ENCODE measurements at regions not wholly inside any gene's neighbourhood (a gene's known extent, or its start where the extent isn't known, plus 50 kb on each side); places are given as distances from the start of the nearest gene placed in this dataset.

- no peaks in the 10 kb centered on the region for H3K9me3 ChIP-seq (ENCODE audit: control insufficient read depth in 2 of 2, low read length in 2 of 2)
- no peak overlapping the region for H3K9ac ChIP-seq (ENCODE audit: low read length in 2 of 2)
- no peaks in the 10 kb centered on the region for H3K36me3 ChIP-seq (ENCODE audit: control insufficient read depth in 2 of 2, insufficient read depth in 2 of 2, low read length in 2 of 2)
- H3K27ac ChIP-seq (ENCODE audit: low read length), result no peak overlapping the region
- H3K4me3 ChIP-seq (ENCODE audit: low read length in 2 of 2), result no peak overlapping the region
- peaks cover 1% of the 10 kb centered on the region for H3K4me1 ChIP-seq (ENCODE audit: control insufficient read depth, insufficient read depth, low read length)
- H3K27me3 ChIP-seq (ENCODE audit: control insufficient read depth in 1 of 2, insufficient read depth in 2 of 2, low read length in 2 of 2), result no peaks in the 10 kb centered on the region
Measured at GRCh38 chr13:32910530-32910929, 105.7 kb upstream of the KL start.

DNA sequence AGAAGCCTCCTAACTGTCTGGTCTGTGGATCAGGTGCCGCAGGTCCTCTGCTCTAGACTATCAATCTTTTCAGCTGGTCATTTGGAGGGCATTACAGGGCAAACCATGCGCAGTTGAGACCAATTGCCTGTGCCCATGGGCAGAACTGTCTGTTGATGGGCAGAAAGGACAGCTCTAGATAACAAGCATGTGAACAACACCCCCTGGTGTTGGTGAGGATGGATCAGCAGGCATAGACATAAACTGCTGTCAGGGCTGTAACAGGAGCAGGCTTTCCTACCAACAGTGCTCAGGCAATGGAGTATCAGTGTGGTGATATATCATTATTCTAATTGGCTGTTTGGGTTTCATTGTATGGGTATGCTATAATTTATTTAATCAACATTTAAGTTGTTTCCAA is 104.7 kb upstream of the KL start:
- H3K27me3 ChIP-seq (ENCODE audit: control insufficient read depth in 1 of 2, insufficient read depth in 2 of 2, low read length in 2 of 2), result no peaks in the 10 kb centered on the region
- H3K36me3 ChIP-seq (ENCODE audit: control insufficient read depth in 2 of 2, insufficient read depth in 2 of 2, low read length in 2 of 2), result no peaks in the 10 kb centered on the region
- H3K27ac ChIP-seq (ENCODE audit: low read length), result no peak overlapping the region
- no peak overlapping the region for H3K4me3 ChIP-seq (ENCODE audit: low read length in 2 of 2)
- H3K4me1 ChIP-seq (ENCODE audit: control insufficient read depth, insufficient read depth, low read length), result no peaks in the 10 kb centered on the region
- no peak overlapping the region for H3K9ac ChIP-seq (ENCODE audit: low read length in 2 of 2)
- H3K9me3 ChIP-seq (ENCODE audit: control insufficient read depth in 2 of 2, low read length in 2 of 2), result peaks cover 0 to 3% of the 10 kb centered on the region in 2 donors

DNA sequence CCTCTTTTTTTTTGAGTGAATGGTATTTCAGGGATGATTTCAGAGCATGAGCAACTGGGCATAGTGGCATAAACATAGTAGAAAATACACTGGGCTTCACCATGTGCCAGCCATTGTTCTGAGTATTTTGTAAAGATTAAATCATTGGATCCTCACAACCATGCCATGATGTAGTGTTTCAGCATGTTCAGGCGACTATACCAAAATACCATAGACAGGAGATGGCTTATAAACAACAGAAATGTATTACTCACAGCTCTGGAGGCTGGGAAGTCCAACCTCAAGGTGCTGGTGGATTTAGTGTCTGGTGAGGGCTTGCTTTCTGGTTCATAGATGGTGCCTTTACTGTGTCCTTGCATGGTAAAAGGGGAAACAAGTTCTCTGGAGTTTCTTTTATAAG is 101.5 kb upstream of the KL start:
- Histone ChIP-seq H3K27me3 (ENCODE audit: control insufficient read depth in 1 of 2, insufficient read depth in 2 of 2, low read length in 2 of 2) (no peaks in the 10 kb centered on the region), H3K4me1 (ENCODE audit: control insufficient read depth, insufficient read depth, low read length) (no peaks in the 10 kb centered on the region), H3K36me3 (ENCODE audit: control insufficient read depth in 2 of 2, insufficient read depth in 2 of 2, low read length in 2 of 2) (no peaks in the 10 kb centered on the region), H3K9ac (ENCODE audit: low read length in 2 of 2) (no peak overlapping the region), H3K9me3 (ENCODE audit: control insufficient read depth in 2 of 2, low read length in 2 of 2) (peaks cover 3 to 11% of the 10 kb centered on the region in 2 donors), H3K4me3 (ENCODE audit: low read length in 2 of 2) (no peak overlapping the region), H3K27ac (ENCODE audit: low read length) (no peak overlapping the region)

- no peak overlapping the region for H3K27ac ChIP-seq (ENCODE audit: low read length)
- H3K36me3 ChIP-seq (ENCODE audit: control insufficient read depth in 2 of 2, insufficient read depth in 2 of 2, low read length in 2 of 2), result no peaks in the 10 kb centered on the region
- peaks cover 3 to 11% of the 10 kb centered on the region in 2 donors for H3K9me3 ChIP-seq (ENCODE audit: control insufficient read depth in 2 of 2, low read length in 2 of 2)
- H3K4me3 ChIP-seq (ENCODE audit: low read length in 2 of 2), result no peak overlapping the region
- no peaks in the 10 kb centered on the region for H3K4me1 ChIP-seq (ENCODE audit: control insufficient read depth, insufficient read depth, low read length)
- H3K27me3 ChIP-seq (ENCODE audit: control insufficient read depth in 1 of 2, insufficient read depth in 2 of 2, low read length in 2 of 2), result no peaks in the 10 kb centered on the region
- no peak overlapping the region for H3K9ac ChIP-seq (ENCODE audit: low read length in 2 of 2)
Measured at GRCh38 chr13:32917504-32917903, 98.7 kb upstream of the KL start.

- Histone ChIP-seq H3K27me3 (ENCODE audit: control insufficient read depth in 1 of 2, insufficient read depth in 2 of 2, low read length in 2 of 2) (no peaks in the 10 kb centered on the region), H3K9ac (ENCODE audit: low read length in 2 of 2) (no peak overlapping the region), H3K4me3 (ENCODE audit: low read length in 2 of 2) (no peak overlapping the region), H3K36me3 (ENCODE audit: control insufficient read depth in 2 of 2, insufficient read depth in 2 of 2, low read length in 2 of 2) (no peaks in the 10 kb centered on the region), H3K4me1 (ENCODE audit: control insufficient read depth, insufficient read depth, low read length) (no peaks in the 10 kb centered on the region), H3K9me3 (ENCODE audit: control insufficient read depth in 2 of 2, low read length in 2 of 2) (no peaks in the 10 kb centered on the region), H3K27ac (ENCODE audit: low read length) (no peak overlapping the region)
Measured at GRCh38 chr13:32923725-32924124, 92.5 kb upstream of the KL start.

- H3K27ac ChIP-seq (ENCODE audit: low read length), result no peak overlapping the region
- no peak overlapping the region for H3K4me3 ChIP-seq (ENCODE audit: low read length in 2 of 2)
- no peaks in the 10 kb centered on the region for H3K9me3 ChIP-seq (ENCODE audit: control insufficient read depth in 2 of 2, low read length in 2 of 2)
- no peaks in the 10 kb centered on the region for H3K36me3 ChIP-seq (ENCODE audit: control insufficient read depth in 2 of 2, insufficient read depth in 2 of 2, low read length in 2 of 2)
- H3K27me3 ChIP-seq (ENCODE audit: control insufficient read depth in 1 of 2, insufficient read depth in 2 of 2, low read length in 2 of 2), result no peaks in the 10 kb centered on the region
- H3K9ac ChIP-seq (ENCODE audit: low read length in 2 of 2), result no peak overlapping the region
- no peaks in the 10 kb centered on the region for H3K4me1 ChIP-seq (ENCODE audit: control insufficient read depth, insufficient read depth, low read length)
Measured at GRCh38 chr13:32924886-32925285, 91.3 kb upstream of the KL start.

- no peak overlapping the region for H3K9ac ChIP-seq (ENCODE audit: low read length in 2 of 2)
- no peak overlapping the region for H3K27ac ChIP-seq (ENCODE audit: low read length)
- no peaks in the 10 kb centered on the region for H3K27me3 ChIP-seq (ENCODE audit: control insufficient read depth in 1 of 2, insufficient read depth in 2 of 2, low read length in 2 of 2)
- H3K4me3 ChIP-seq (ENCODE audit: low read length in 2 of 2), result no peak overlapping the region
- H3K9me3 ChIP-seq (ENCODE audit: control insufficient read depth in 2 of 2, low read length in 2 of 2), result no peaks in the 10 kb centered on the region
- H3K36me3 ChIP-seq (ENCODE audit: control insufficient read depth in 2 of 2, insufficient read depth in 2 of 2, low read length in 2 of 2), result no peaks in the 10 kb centered on the region
- H3K4me1 ChIP-seq (ENCODE audit: control insufficient read depth, insufficient read depth, low read length), result no peaks in the 10 kb centered on the region
Measured at GRCh38 chr13:32925506-32925905, 90.7 kb upstream of the KL start.

- H3K9me3 ChIP-seq (ENCODE audit: control insufficient read depth in 2 of 2, low read length in 2 of 2), result no peaks in the 10 kb centered on the region
Measured at GRCh38 chr13:32932376-32932775, 83.8 kb upstream of the KL start.

GRCh38 chr13:32936716-32937115 is 79.5 kb upstream of the KL start:
- Histone ChIP-seq H3K4me1 (ENCODE audit: control insufficient read depth, insufficient read depth, low read length) (peaks cover 2% of the 10 kb centered on the region), H3K9me3 (ENCODE audit: control insufficient read depth in 2 of 2, low read length in 2 of 2) (peaks cover 0 to 4% of the 10 kb centered on the region in 2 donors), H3K27ac (ENCODE audit: low read length) (no peak overlapping the region), H3K4me3 (ENCODE audit: low read length in 2 of 2) (no peak overlapping the region), H3K36me3 (ENCODE audit: control insufficient read depth in 2 of 2, insufficient read depth in 2 of 2, low read length in 2 of 2) (no peaks in the 10 kb centered on the region), H3K27me3 (ENCODE audit: control insufficient read depth in 1 of 2, insufficient read depth in 2 of 2, low read length in 2 of 2) (no peaks in the 10 kb centered on the region), H3K9ac (ENCODE audit: low read length in 2 of 2) (no peak overlapping the region)

More at GRCh38 chr13:32932376-32932775, 83.8 kb upstream of the KL start:
- H3K36me3 ChIP-seq (ENCODE audit: control insufficient read depth in 2 of 2, insufficient read depth in 2 of 2, low read length in 2 of 2), result no peaks in the 10 kb centered on the region
- no peak overlapping the region for H3K9ac ChIP-seq (ENCODE audit: low read length in 2 of 2)
- no peak overlapping the region for H3K4me3 ChIP-seq (ENCODE audit: low read length in 2 of 2)
- no peaks in the 10 kb centered on the region for H3K27me3 ChIP-seq (ENCODE audit: control insufficient read depth in 1 of 2, insufficient read depth in 2 of 2, low read length in 2 of 2)
- no peaks in the 10 kb centered on the region for H3K4me1 ChIP-seq (ENCODE audit: control insufficient read depth, insufficient read depth, low read length)
- no peak overlapping the region for H3K27ac ChIP-seq (ENCODE audit: low read length)

- Histone ChIP-seq H3K27ac (ENCODE audit: low read length) (no peak overlapping the region), H3K4me1 (ENCODE audit: control insufficient read depth, insufficient read depth, low read length) (peaks cover 2% of the 10 kb centered on the region), H3K27me3 (ENCODE audit: control insufficient read depth in 1 of 2, insufficient read depth in 2 of 2, low read length in 2 of 2) (no peaks in the 10 kb centered on the region), H3K9ac (ENCODE audit: low read length in 2 of 2) (no peak overlapping the region), H3K4me3 (ENCODE audit: low read length in 2 of 2) (no peak overlapping the region), H3K9me3 (ENCODE audit: control insufficient read depth in 2 of 2, low read length in 2 of 2) (peaks cover 0 to 4% of the 10 kb centered on the region in 2 donors), H3K36me3 (ENCODE audit: control insufficient read depth in 2 of 2, insufficient read depth in 2 of 2, low read length in 2 of 2) (no peaks in the 10 kb centered on the region)
Measured at GRCh38 chr13:32938314-32938713, 77.9 kb upstream of the KL start.

GRCh38 chr13:32938907-32939306 is 77.3 kb upstream of the KL start:
- H3K27me3 ChIP-seq (ENCODE audit: control insufficient read depth in 1 of 2, insufficient read depth in 2 of 2, low read length in 2 of 2), result no peaks in the 10 kb centered on the region
- H3K9ac ChIP-seq (ENCODE audit: low read length in 2 of 2), result no peak overlapping the region
- peaks cover 2% of the 10 kb centered on the region for H3K4me1 ChIP-seq (ENCODE audit: control insufficient read depth, insufficient read depth, low read length)
- H3K4me3 ChIP-seq (ENCODE audit: low read length in 2 of 2), result no peak overlapping the region
- H3K36me3 ChIP-seq (ENCODE audit: control insufficient read depth in 2 of 2, insufficient read depth in 2 of 2, low read length in 2 of 2), result no peaks in the 10 kb centered on the region
- no peak overlapping the region for H3K27ac ChIP-seq (ENCODE audit: low read length)
- H3K9me3 ChIP-seq (ENCODE audit: control insufficient read depth in 2 of 2, low read length in 2 of 2), result peaks cover 0 to 4% of the 10 kb centered on the region in 2 donors
